ENCODE measurements at regions not wholly inside any gene's neighbourhood (a gene's known extent, or its start where the extent isn't known, plus 50 kb on each side); places are given as distances from the start of the nearest gene placed in this dataset.
"Not testable (repeated sequence)": the region's sequence is repeated elsewhere in the genome, so short reads cannot be mapped to it uniquely, and the experiment has no call there.

- DNase-seq: no peak
Observed at GRCh38 chrX:437661-438390, 51.1 kb upstream of the PPP2R3B start.

- DNase-seq: no peak
Observed at GRCh38 chrX:439241-439640, 52.5 kb upstream of the PPP2R3B start.

GRCh38 chrX:439719-440118, 53.0 kb upstream of the PPP2R3B start:
- no peak for DNase-seq

- no peak for DNase-seq
Observed at GRCh38 chrX:440636-441035, 53.9 kb upstream of the PPP2R3B start.

- DNase-seq: no peak
Observed at GRCh38 chrX:443536-444210, 57.0 kb upstream of the PPP2R3B start.

- DNase-seq: no peak
Observed at GRCh38 chrX:444305-444704, 57.6 kb upstream of the PPP2R3B start.

- no peak for DNase-seq
Observed at GRCh38 chrX:445727-446126, 59.0 kb upstream of the PPP2R3B start.

- DNase-seq: no peak
Observed at GRCh38 chrX:446245-446644, 59.5 kb upstream of the PPP2R3B start.

- no peak for DNase-seq
Observed at GRCh38 chrX:447052-447451, 60.3 kb upstream of the PPP2R3B start.

- not testable (repeated sequence) for DNase-seq
Observed at GRCh38 chrX:451750-452149, 65.0 kb upstream of the PPP2R3B start.

GRCh38 chrX:452598-452997, 65.9 kb upstream of the PPP2R3B start:
- DNase-seq: no peak

- not testable (repeated sequence) for DNase-seq
Observed at GRCh38 chrX:454514-454913, 67.8 kb upstream of the PPP2R3B start.

- no peak for DNase-seq
Observed at GRCh38 chrX:455199-455598, 68.5 kb upstream of the PPP2R3B start.

GRCh38 chrX:455673-456072, 69.0 kb upstream of the PPP2R3B start:
- DNase-seq: no peak

- no peak for DNase-seq
Observed at GRCh38 chrX:456146-456545, 69.4 kb upstream of the PPP2R3B start.

- no peak for DNase-seq
Observed at GRCh38 chrX:456551-457291, 70.0 kb upstream of the PPP2R3B start.

GRCh38 chrX:457292-457679, 70.6 kb upstream of the PPP2R3B start:
- DNase-seq: no peak

GRCh38 chrX:458631-459061, 71.9 kb upstream of the PPP2R3B start:
- DNase-seq: no peak

- no peak for DNase-seq
Observed at GRCh38 chrX:459611-460010, 72.9 kb upstream of the PPP2R3B start.

- no peak for DNase-seq
Observed at GRCh38 chrX:460116-460515, 73.4 kb upstream of the PPP2R3B start.

GRCh38 chrX:460823-461640, 74.3 kb upstream of the PPP2R3B start:
- no peak for DNase-seq

- DNase-seq: no peak
Observed at GRCh38 chrX:462853-463252, 76.1 kb upstream of the PPP2R3B start.

Measured in NCI-H69 (cell line).